Heart left ventricle (tissue), 13 donors: ENCODE measurements at regions not wholly inside any gene's neighbourhood (a gene's known extent, or its start where the extent isn't known, plus 50 kb on each side); places are given as distances from the start of the nearest gene placed in this dataset.

Experiments
- POLR2A ChIP-seq, 2 donors: fragments of 450-650 bp; IDR thresholded peaks; one replicate each; pipeline ENCODE4 v1.6.1; 2017; ENCODE audit warnings: antibody characterized with exemption in 2 of 2, mild to moderate bottlenecking in 2 of 2, moderate library complexity in 2 of 2
- TF ChIP-seq, protein P1 (sequence below), 12 donors: fragments of 200-600 bp; sonication (generic) in 4 of 12; IDR thresholded peaks; one replicate each; pipeline versions ENCODE4 v1.5.0 to v1.8.0; 2018 to 2022; ENCODE audit warnings: antibody characterized with exemption in 12 of 12, mild to moderate bottlenecking in 5 of 12
- donor health status: ischemic (EF 13 %, LVEDD 7.1; RV severe dilation, severe dysfunction).
- donor health status: DM: no; HTN: yes; CAD: no.
- donor health status: DM: no; HTN: no; CAD: no.
- donor health status: ischemic (EF 25% LVEDD 6.9; RV normal size, moderate dysfunction).
- donor health status: ischemic (EF 25% LVEDD 5.7; RV mildly dilated, moderate dysfunction).
- donor health status: ischemic (EF 35%, LVEDD 5.7; RV mildly dilated, moderate dysfunction).
- donor health status: nonischemic (EF 11% LVEDD 7.7; RV severe dilation, severe dysfunction).
- donor health status: DM: yes; HTN: yes; CAD: no.
- donor health status: PGD.
- donor health status: ischemic (EF 29% LVEDD 5.4; RV normal size, mild dysfunction).
- donor health status: nonischemic (EF 23%, LVEDD 6.1; RV moderate dilation, normal function).

DNA sequence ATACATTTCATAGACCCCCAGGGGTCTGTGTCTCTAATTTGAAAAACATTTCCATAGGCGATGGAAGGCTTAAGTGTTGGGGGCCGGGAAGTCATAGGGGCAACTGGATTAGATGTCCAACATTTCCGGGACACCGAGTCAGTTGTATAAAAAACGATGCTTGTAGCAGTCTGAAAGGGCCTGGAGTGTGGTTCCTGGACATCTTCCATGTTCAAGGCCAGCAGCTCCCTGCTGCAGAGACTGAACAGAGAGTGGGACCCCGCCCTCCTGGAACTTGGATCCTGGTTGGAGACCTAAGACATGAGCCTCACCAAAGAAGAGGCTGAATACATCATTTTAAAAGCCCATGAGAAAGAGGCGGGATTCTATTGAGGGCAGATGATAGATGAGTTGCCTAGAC lies 82.0 kb upstream of the ZNF423 start:
- TF ChIP-seq, protein P1, sequence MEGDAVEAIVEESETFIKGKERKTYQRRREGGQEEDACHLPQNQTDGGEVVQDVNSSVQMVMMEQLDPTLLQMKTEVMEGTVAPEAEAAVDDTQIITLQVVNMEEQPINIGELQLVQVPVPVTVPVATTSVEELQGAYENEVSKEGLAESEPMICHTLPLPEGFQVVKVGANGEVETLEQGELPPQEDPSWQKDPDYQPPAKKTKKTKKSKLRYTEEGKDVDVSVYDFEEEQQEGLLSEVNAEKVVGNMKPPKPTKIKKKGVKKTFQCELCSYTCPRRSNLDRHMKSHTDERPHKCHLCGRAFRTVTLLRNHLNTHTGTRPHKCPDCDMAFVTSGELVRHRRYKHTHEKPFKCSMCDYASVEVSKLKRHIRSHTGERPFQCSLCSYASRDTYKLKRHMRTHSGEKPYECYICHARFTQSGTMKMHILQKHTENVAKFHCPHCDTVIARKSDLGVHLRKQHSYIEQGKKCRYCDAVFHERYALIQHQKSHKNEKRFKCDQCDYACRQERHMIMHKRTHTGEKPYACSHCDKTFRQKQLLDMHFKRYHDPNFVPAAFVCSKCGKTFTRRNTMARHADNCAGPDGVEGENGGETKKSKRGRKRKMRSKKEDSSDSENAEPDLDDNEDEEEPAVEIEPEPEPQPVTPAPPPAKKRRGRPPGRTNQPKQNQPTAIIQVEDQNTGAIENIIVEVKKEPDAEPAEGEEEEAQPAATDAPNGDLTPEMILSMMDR (IDR thresholded peaks at IDR 0.05), result no peak
- no peak for TF ChIP-seq POLR2A (IDR thresholded peaks at IDR 0.05)
